H1 (cell line): ENCODE measurements at regions not wholly inside any gene's neighbourhood (a gene's known extent, or its start where the extent isn't known, plus 50 kb on each side); places are given as distances from the start of the nearest gene placed in this dataset.

Experiments
- CTCF ChIA-PET: fragments of 300-600 bp; sonication (Branson Sonifier 250); formaldehyde crosslinking; loops from one replicate; lab custom pipeline; 2021; ENCODE audit not compliant: partially characterized antibody; lab: Charles Lee
- POLR2A ChIA-PET: fragments of 300-600 bp; sonication (Branson Sonifier 250); formaldehyde crosslinking; loops from one replicate; lab custom pipeline; 2021; ENCODE audit warnings: inconsistent platforms; ENCODE audit not compliant: partially characterized antibody; lab: Charles Lee
- DNase-seq, 2 experiments: peaks; one replicate each; pipeline versions ENCODE4 v3.0.0 to v3.0.0-alpha.2; 2010 to 2022; ENCODE audit warnings: low spot score in 2 of 2, low read depth in 1 of 2, mixed read lengths in 1 of 2
- FAIRE-seq: peaks from 2 replicates; lab custom pipeline; 2011; peaks lifted over from hg19 to GRCh38; lab: Jason Lieb, UNC
- H2AFZ ChIP-seq: 2 replicates; pipeline ENCODE4 v1.8.1; 2012; ENCODE audit warnings: low read length, inconsistent platforms
- H2AK5ac ChIP-seq: 2 replicates; pipeline ENCODE4 v1.6.1; 2013; ENCODE audit warnings: low read depth, low read length
- H2BK120ac ChIP-seq: replicated peaks from 2 replicates; pipeline ENCODE3; 2013; ENCODE audit warnings: low read depth, low read length, inconsistent platforms
- H2BK12ac ChIP-seq: 2 replicates; pipeline ENCODE4 v1.6.1; 2013; ENCODE audit warnings: low read depth, low read length
- H2BK15ac ChIP-seq: 2 replicates; pipeline ENCODE4 v1.6.1; 2013; ENCODE audit warnings: low read length
- H2BK20ac ChIP-seq: 2 replicates; pipeline ENCODE4 v1.6.1; 2013; ENCODE audit warnings: low read length
- H2BK5ac ChIP-seq: 2 replicates; pipeline ENCODE4 v1.6.1; 2013; ENCODE audit warnings: low read depth, low read length
- H3K14ac ChIP-seq: 2 replicates; pipeline ENCODE4 v1.6.1; 2013; ENCODE audit warnings: inconsistent platforms; ENCODE audit not compliant: insufficient read length
- H3K18ac ChIP-seq: 2 replicates; pipeline ENCODE4 v1.6.1; 2013; ENCODE audit warnings: low read length; ENCODE audit errors: extremely low read depth
- H3K23ac ChIP-seq: 2 replicates; pipeline ENCODE4 v1.6.1; 2013; ENCODE audit warnings: inconsistent platforms; ENCODE audit not compliant: insufficient read length
- H3K23me2 ChIP-seq: 2 replicates; pipeline ENCODE4 v1.6.1; 2013; ENCODE audit warnings: low read depth, low read length
- H3K27ac ChIP-seq: 2 replicates; pipeline ENCODE4 v1.6.1; 2011; ENCODE audit warnings: low read depth, low read length, inconsistent platforms
- H3K27me3 ChIP-seq, 4 experiments: replicated peaks in 1 of 4; 1 replicate in 1 of 4; 2 replicates in 3 of 4; pipeline versions ENCODE4 v1.6.1 to v1.8.1; 2011 to 2013; ENCODE audit warnings: low read length in 3 of 4, mild to moderate bottlenecking in 3 of 4, inconsistent platforms in 2 of 4, mixed read lengths in 2 of 4, moderate library complexity in 1 of 4; ENCODE audit not compliant: control insufficient read depth in 3 of 4, insufficient read depth in 3 of 4; ENCODE audit errors: extremely low read depth in 1 of 4
- H3K36me3 ChIP-seq, 4 experiments: 2 replicates each; pipeline versions ENCODE4 v1.6.1 to v1.8.1; 2011 to 2013; ENCODE audit warnings: mild to moderate bottlenecking in 4 of 4, low read length in 3 of 4, moderate library complexity in 2 of 4, control low read depth in 1 of 4, inconsistent platforms in 1 of 4; ENCODE audit not compliant: insufficient read depth in 4 of 4, control insufficient read depth in 2 of 4
- H3K4ac ChIP-seq: replicated peaks from 2 replicates; pipeline ENCODE3; 2013; ENCODE audit warnings: low read length, low read depth, mixed read lengths, inconsistent platforms; ENCODE audit not compliant: insufficient read length
- H3K4me1 ChIP-seq, 4 experiments: replicated peaks in 1 of 4; 1 replicate in 1 of 4; 2 replicates in 3 of 4; pipeline versions ENCODE4 v1.6.1 to v1.8.1; 2011 to 2013; ENCODE audit warnings: low read length in 3 of 4, inconsistent platforms in 2 of 4, mixed read lengths in 1 of 4; ENCODE audit not compliant: insufficient read depth in 4 of 4, control insufficient read depth in 3 of 4
- H3K4me2 ChIP-seq, 2 experiments: 2 replicates each; pipeline versions ENCODE4 v1.6.1 to v1.8.1; 2011 to 2013; ENCODE audit warnings: low read depth in 2 of 2, low read length in 2 of 2, control low read depth in 1 of 2, inconsistent platforms in 1 of 2, mild to moderate bottlenecking in 1 of 2; ENCODE audit not compliant: insufficient read depth in 1 of 2
- H3K4me3 ChIP-seq, 4 experiments: fragments of 200-600, 300-600 bp in 1 of 4; sonication (generic), shearing (Covaris generic), sonication (Bioruptor Twin) in 1 of 4; 2 replicates each; pipeline versions ENCODE4 v1.5.1 to v1.8.1; 2011 to 2016; ENCODE audit warnings: low read length in 4 of 4, low read depth in 3 of 4, control low read depth in 2 of 4, inconsistent platforms in 2 of 4, mild to moderate bottlenecking in 2 of 4, mixed read lengths in 1 of 4, moderate library complexity in 1 of 4; ENCODE audit not compliant: insufficient read depth in 2 of 4; ENCODE audit errors: extremely low read depth in 1 of 4
- H3K56ac ChIP-seq: replicated peaks from 2 replicates; pipeline ENCODE3; 2013; ENCODE audit warnings: low read depth, mild to moderate bottlenecking, mixed read lengths, low read length, inconsistent platforms; ENCODE audit not compliant: insufficient read length
- H3K79me1 ChIP-seq: 2 replicates; pipeline ENCODE4 v1.6.1; 2013; ENCODE audit warnings: low read depth, low read length, control low read depth
- H3K79me2 ChIP-seq, 2 experiments: 2 replicates each; pipeline versions ENCODE4 v1.6.1 to v1.8.1; 2012 to 2013; ENCODE audit warnings: low read length in 2 of 2, mild to moderate bottlenecking in 2 of 2, inconsistent platforms in 1 of 2; ENCODE audit not compliant: insufficient read depth in 2 of 2, control insufficient read depth in 1 of 2
- H3K9ac ChIP-seq, 4 experiments: replicated peaks in 1 of 4; 1 replicate in 1 of 4; 2 replicates in 3 of 4; pipeline versions ENCODE4 v1.6.1 to v1.8.1; 2011 to 2013; ENCODE audit warnings: low read depth in 3 of 4, low read length in 3 of 4, control low read depth in 2 of 4, mild to moderate bottlenecking in 2 of 4, moderate library complexity in 2 of 4, inconsistent platforms in 1 of 4; ENCODE audit errors: extremely low read depth in 1 of 4
- H3K9me3 ChIP-seq, 2 experiments: 2 replicates each; pipeline versions ENCODE4 v1.6.1 to v1.8.1; 2012 to 2013; ENCODE audit warnings: mild to moderate bottlenecking in 2 of 2, moderate library complexity in 2 of 2, control low read depth in 1 of 2, inconsistent platforms in 1 of 2, low read depth in 1 of 2, low read length in 1 of 2, mixed read lengths in 1 of 2; ENCODE audit not compliant: insufficient read depth in 2 of 2
- H4K20me1 ChIP-seq, 2 experiments: replicated peaks in 1 of 2; 2 replicates each; pipeline versions ENCODE3 to v1.8.1; 2011 to 2013; ENCODE audit warnings: inconsistent platforms in 2 of 2, low read length in 2 of 2, mild to moderate bottlenecking in 1 of 2; ENCODE audit not compliant: insufficient read depth in 2 of 2, control insufficient read depth in 1 of 2
- H4K5ac ChIP-seq: 2 replicates; pipeline ENCODE4 v1.6.1; 2013; ENCODE audit warnings: low read length, low read depth, mixed read lengths, inconsistent platforms; ENCODE audit not compliant: insufficient read length
- H4K8ac ChIP-seq: 2 replicates; pipeline ENCODE4 v1.8.0; 2013; ENCODE audit warnings: mild to moderate bottlenecking, moderate library complexity, low read length, inconsistent platforms; ENCODE audit not compliant: insufficient read depth; ENCODE audit errors: extremely low read depth
- H4K91ac ChIP-seq: replicated peaks from 2 replicates; pipeline ENCODE3; 2013; ENCODE audit warnings: low read length, mixed read lengths, inconsistent platforms; ENCODE audit not compliant: insufficient read length
- ATF2 ChIP-seq: IDR thresholded peaks from 2 replicates; pipeline ENCODE4 v1.6.1; 2012; ENCODE audit warnings: low read length, inconsistent platforms
- CREB1 ChIP-seq: IDR thresholded peaks from 2 replicates; pipeline ENCODE4 v1.6.1; 2012; ENCODE audit warnings: inconsistent platforms
- KDM5A ChIP-seq: fragments of 200-600 bp; IDR thresholded peaks from 2 replicates; pipeline ENCODE4 v1.7.1; 2012; ENCODE audit warnings: mild to moderate bottlenecking, low read length, inconsistent platforms, mixed read lengths
- NANOG ChIP-seq: IDR thresholded peaks from 2 replicates; pipeline ENCODE4 v1.6.1; 2011; ENCODE audit warnings: low read length, low read depth, mild to moderate bottlenecking, inconsistent platforms; ENCODE audit not compliant: insufficient read depth, poor library complexity, severe bottlenecking
- PHF8 ChIP-seq: fragments of 200-600 bp; sonication (generic); conservative IDR thresholded peaks from 2 replicates; pipeline ENCODE4 v1.7.1; 2012; ENCODE audit warnings: low read depth, mild to moderate bottlenecking, inconsistent platforms, low read length, moderate library complexity
- RNF2 ChIP-seq: fragments of 200-900, 300-1000 bp; sonication (generic); IDR thresholded peaks from 2 replicates; pipeline ENCODE4 v1.7.1; 2016; ENCODE audit warnings: borderline replicate concordance, low read depth, mild to moderate bottlenecking, antibody characterized with exemption, low read length; ENCODE audit not compliant: poor library complexity, severe bottlenecking; ENCODE audit errors: missing control alignments
- SP4 ChIP-seq: IDR thresholded peaks from 2 replicates; pipeline ENCODE4 v1.6.1; 2012; ENCODE audit warnings: low read length, inconsistent platforms
- SUZ12 ChIP-seq: fragments of 200-600 bp; sonication (generic); IDR thresholded peaks from 2 replicates; pipeline ENCODE4 v1.6.1; 2012; ENCODE audit warnings: mild to moderate bottlenecking, inconsistent platforms, low read length, moderate library complexity, mixed read lengths
- TAF1 ChIP-seq: IDR thresholded peaks from 2 replicates; pipeline ENCODE4 v1.6.1; 2011; ENCODE audit warnings: mild to moderate bottlenecking, low read depth, low read length
- USF2 ChIP-seq: IDR thresholded peaks from 2 replicates; pipeline ENCODE4 v1.6.1; 2011; ENCODE audit warnings: low read length, improper control_type of control experiment
- WGBS, 2 experiments: shearing (Covaris generic) in 1 of 2; methylation state at CpG; one replicate each; pipeline versions ENCODE4 v1.1.6 to v1.1.7; 2013 to 2015; ENCODE audit warnings: low lambda C conversion rate in 2 of 2, mixed read lengths in 2 of 2, inconsistent platforms in 1 of 2, low coverage in 1 of 2, missing lambda C conversion rate in 1 of 2; ENCODE audit not compliant: insufficient replicate concordance in 2 of 2, insufficient coverage in 1 of 2, insufficient read length in 1 of 2; ENCODE audit errors: extremely low coverage in 1 of 2, missing lambda C conversion rate in 1 of 2; 5-methylcytosine and 5-hydroxymethylcytosine counted together

DNA sequence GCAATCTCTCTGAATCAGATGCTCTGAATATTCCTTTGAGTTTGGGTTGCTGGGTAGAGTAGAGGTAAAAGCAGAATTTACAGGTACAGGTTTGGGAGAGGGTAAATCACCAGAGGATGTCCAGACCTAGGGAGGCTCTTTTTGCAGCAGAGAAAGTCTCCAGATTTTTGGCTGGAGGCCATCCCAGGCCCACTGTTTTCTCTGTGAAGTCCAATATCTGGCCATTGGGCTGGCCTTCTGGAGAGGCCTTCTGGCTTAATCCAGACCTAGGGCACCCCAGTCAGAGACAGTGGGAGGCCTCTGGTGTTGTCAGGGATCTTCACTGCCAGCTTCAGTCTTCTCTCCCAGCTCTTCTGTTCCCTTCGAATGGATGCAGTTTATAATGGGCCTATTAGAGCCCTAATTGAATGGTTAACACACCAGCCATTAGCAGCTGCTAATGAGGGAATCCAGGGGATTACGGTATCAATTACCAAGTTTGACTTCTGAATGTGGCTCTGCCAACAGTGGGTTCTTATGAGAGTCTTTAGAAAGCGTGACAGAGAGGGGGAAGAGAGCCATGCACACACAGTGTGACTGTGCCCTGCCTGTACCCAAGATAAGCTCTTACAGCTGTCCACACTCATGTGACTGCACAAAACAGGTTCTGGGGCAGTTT, 183.1 kb downstream of the EMP1 start:
- H3K18ac ChIP-seq, result no peak overlapping the region
- no peak overlapping the region for H3K4ac ChIP-seq
- no peak overlapping the region for H2BK15ac ChIP-seq
- no peaks in the 10 kb centered on the region for H3K36me3 ChIP-seq
- no peak overlapping the region for H2AFZ ChIP-seq
- H3K9ac ChIP-seq, result no peak overlapping the region
- FAIRE-seq (no peak), DNase-seq (peak in 1 of 2 experiments; percentile 16)
- no peaks in the 10 kb centered on the region for H4K20me1 ChIP-seq
- no peak overlapping the region for H3K4me2 ChIP-seq
- no peak overlapping the region for H2BK5ac ChIP-seq
- no peak overlapping the region for H2BK20ac ChIP-seq
- H3K27ac ChIP-seq, result no peak overlapping the region
- H4K8ac ChIP-seq, result no peak overlapping the region
- H4K91ac ChIP-seq, result no peak overlapping the region
- H3K9me3 ChIP-seq, result peaks cover 5 to 6% of the 10 kb centered on the region in 2 experiments; a peak in 3 of 4 replicates
- no peak overlapping the region for H4K5ac ChIP-seq
- no peak overlapping the region for H3K56ac ChIP-seq
- H3K79me2 ChIP-seq, result no peaks in the 10 kb centered on the region
- H3K23me2 ChIP-seq, result peaks cover 1% of the 10 kb centered on the region; the same call in 1 of the 2 replicates
- H3K27me3 ChIP-seq, result no peaks in the 10 kb centered on the region; a peak in 1 of 7 replicates
- 85% methylated on average over 3 of the region's 3 CpGs; no CpG with 5 or more reads in 1 of the 2 experiments for WGBS, 2 experiments
- no peak overlapping the region for H2BK12ac ChIP-seq
- H3K23ac ChIP-seq, result no peak overlapping the region
- no peak overlapping the region for H3K14ac ChIP-seq
- H3K4me3 ChIP-seq, result no peak overlapping the region
- ChIA-PET CTCF (interaction anchor here (1.0 kb wide), 1 partner anchor 60 kb away, joined by 3 read pairs; no protein-coding TSS in a partner anchor), POLR2A (no interaction called here)
- no peak overlapping the region for H2AK5ac ChIP-seq
- no peaks in the 10 kb centered on the region for H3K79me1 ChIP-seq
- H2BK120ac ChIP-seq, result no peak overlapping the region
- H3K4me1 ChIP-seq, result peaks cover 0 to 2% (median 1%) of the 10 kb centered on the region in 4 experiments; a peak in 2 of 7 replicates
- TF ChIP-seq PHF8, result no peak
- no peak for TF ChIP-seq RNF2
- TF ChIP-seq CREB1, result no peak
- TF ChIP-seq SP4, result no peak
- TF ChIP-seq NANOG, result no peak
- no peak for TF ChIP-seq KDM5A
- no peak for TF ChIP-seq USF2
- no peak for TF ChIP-seq ATF2
- no peak for TF ChIP-seq TAF1
- no peak for TF ChIP-seq SUZ12
